ENCODE measurements at regions not wholly inside any gene's neighbourhood (a gene's known extent, or its start where the extent isn't known, plus 50 kb on each side); places are given as distances from the start of the nearest gene placed in this dataset.

GRCh38 chr6:144411531-144412165 is 126.5 kb downstream of the UTRN start:
- Histone ChIP-seq H3K4me3 (ENCODE audit: low read depth, low read length) (peak overlapping the region; percentile 17; the same call in 1 of the 2 replicates), H3K9me3 (ENCODE audit: control insufficient read depth, insufficient read depth, low read length) (no peaks in the 10 kb centered on the region), H3K27ac (ENCODE audit: low read depth, low read length) (peak overlapping the region; percentile 3), H3K27me3 (ENCODE audit: control insufficient read depth, insufficient read depth, low read length) (no peaks in the 10 kb centered on the region)
- TF ChIP-seq CTCF (IDR thresholded peaks at IDR 0.05; ENCODE audit: low read depth, low read length) = no peak
- CTCF ChIA-PET = no interaction called here
- DNase-seq (ENCODE audit: low read depth, low spot score) = no peak
- POLR2A ChIA-PET = no interaction called here

GRCh38 chr6:144413418-144413817 is 128.3 kb downstream of the UTRN start:
- Histone ChIP-seq H3K27me3 (ENCODE audit: control insufficient read depth, insufficient read depth, low read length) (no peaks in the 10 kb centered on the region), H3K9me3 (ENCODE audit: control insufficient read depth, insufficient read depth, low read length) (no peaks in the 10 kb centered on the region), H3K27ac (ENCODE audit: low read depth, low read length) (no peak overlapping the region), H3K4me3 (ENCODE audit: low read depth, low read length) (no peak overlapping the region)
- ChIA-PET CTCF (interaction anchor here (1.0 kb wide), 1 partner anchor 308 kb away, joined by 3 read pairs; no protein-coding TSS in a partner anchor), POLR2A (interaction anchor here (1.2 kb wide), 1 partner anchor 10 kb away, joined by 4 read pairs; no protein-coding TSS in a partner anchor)
- TF ChIP-seq CTCF (IDR thresholded peaks at IDR 0.05; ENCODE audit: low read depth, low read length) = no peak
- no peak for DNase-seq (ENCODE audit: low read depth, low spot score)

GRCh38 chr6:144415014-144415413 is 129.9 kb downstream of the UTRN start:
- CTCF ChIA-PET = no interaction called here
- no peaks in the 10 kb centered on the region for H3K27me3 ChIP-seq (ENCODE audit: control insufficient read depth, insufficient read depth, low read length)
- no peaks in the 10 kb centered on the region for H3K9me3 ChIP-seq (ENCODE audit: control insufficient read depth, insufficient read depth, low read length)
- H3K4me3 ChIP-seq (ENCODE audit: low read depth, low read length) = no peak overlapping the region
- TF ChIP-seq CTCF (IDR thresholded peaks at IDR 0.05; ENCODE audit: low read depth, low read length) = no peak
- H3K27ac ChIP-seq (ENCODE audit: low read depth, low read length) = peak overlapping the region; percentile 33
- DNase-seq (ENCODE audit: low read depth, low spot score) = peak; percentile 59
- POLR2A ChIA-PET = no interaction called here

DNA sequence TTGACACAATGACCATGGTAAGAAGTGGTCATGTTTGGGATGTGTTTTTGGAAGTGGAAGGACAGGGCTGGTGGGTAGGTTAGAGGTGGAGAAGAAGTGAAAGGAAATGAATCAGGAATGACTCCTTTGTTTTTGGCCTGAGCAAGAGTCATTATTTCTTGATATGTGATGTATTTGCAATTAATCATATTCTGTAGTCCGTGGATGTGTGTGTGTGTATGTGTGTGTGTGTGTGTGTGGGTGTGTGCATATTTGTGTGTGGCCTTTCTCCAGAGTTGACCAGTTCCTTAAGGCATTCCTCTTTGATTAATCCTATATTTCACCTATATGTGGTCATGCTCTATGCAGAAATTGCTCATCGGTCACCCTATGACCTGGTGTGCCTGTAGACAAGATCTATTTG is 130.7 kb downstream of the UTRN start:
- H3K4me3 ChIP-seq (ENCODE audit: low read depth, low read length) = no peak overlapping the region
- peak; percentile 30 for DNase-seq (ENCODE audit: low read depth, low spot score)
- H3K27me3 ChIP-seq (ENCODE audit: control insufficient read depth, insufficient read depth, low read length) = no peaks in the 10 kb centered on the region
- ChIA-PET POLR2A (no interaction called here), CTCF (no interaction called here)
- no peaks in the 10 kb centered on the region for H3K9me3 ChIP-seq (ENCODE audit: control insufficient read depth, insufficient read depth, low read length)
- peak overlapping the region; percentile 68 for H3K27ac ChIP-seq (ENCODE audit: low read depth, low read length)
- no peak for TF ChIP-seq CTCF (IDR thresholded peaks at IDR 0.05; ENCODE audit: low read depth, low read length)

DNA sequence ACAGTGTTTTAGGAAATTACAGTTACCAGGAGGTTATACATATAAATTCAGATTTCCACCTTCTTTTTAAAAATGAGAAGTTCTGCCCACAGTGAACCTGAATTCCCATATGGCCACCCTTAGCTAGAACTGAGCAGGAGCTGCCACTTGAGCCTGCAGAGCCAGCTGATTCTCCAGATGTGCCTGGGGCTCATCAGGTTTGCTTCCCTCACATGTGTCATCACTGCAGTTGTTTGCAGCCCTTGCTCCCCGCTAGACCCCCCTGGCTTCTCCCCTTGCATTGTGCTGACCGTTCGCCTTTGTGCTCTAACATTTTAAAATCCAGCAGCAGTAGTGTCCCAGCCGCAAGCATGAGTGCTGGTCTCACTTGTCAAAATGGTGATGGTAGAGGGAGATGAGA is 131.1 kb downstream of the UTRN start:
- ChIA-PET CTCF (no interaction called here), POLR2A (no interaction called here)
- Histone ChIP-seq H3K27ac (ENCODE audit: low read depth, low read length) (peak overlapping the region; percentile 68), H3K27me3 (ENCODE audit: control insufficient read depth, insufficient read depth, low read length) (no peaks in the 10 kb centered on the region), H3K4me3 (ENCODE audit: low read depth, low read length) (no peak overlapping the region), H3K9me3 (ENCODE audit: control insufficient read depth, insufficient read depth, low read length) (no peaks in the 10 kb centered on the region)
- DNase-seq (ENCODE audit: low read depth, low spot score) = no peak
- no peak for TF ChIP-seq CTCF (IDR thresholded peaks at IDR 0.05; ENCODE audit: low read depth, low read length)

All from AG04450 (cell line).